GM21447 (cell line): ENCODE measurements at regions not wholly inside any gene's neighbourhood (a gene's known extent, or its start where the extent isn't known, plus 50 kb on each side); places are given as distances from the start of the nearest gene placed in this dataset.
"Not testable (repeated sequence)": the region's sequence is repeated elsewhere in the genome, so short reads cannot be mapped to it uniquely, and the experiment has no call there.

Source experiments
- ATAC-seq: cut with Tn5 transposase; IDR thresholded peaks from one replicate; pipeline ENCODE4 v1.9.1; 2021; ENCODE audit not compliant: unreplicated experiment

DNA sequence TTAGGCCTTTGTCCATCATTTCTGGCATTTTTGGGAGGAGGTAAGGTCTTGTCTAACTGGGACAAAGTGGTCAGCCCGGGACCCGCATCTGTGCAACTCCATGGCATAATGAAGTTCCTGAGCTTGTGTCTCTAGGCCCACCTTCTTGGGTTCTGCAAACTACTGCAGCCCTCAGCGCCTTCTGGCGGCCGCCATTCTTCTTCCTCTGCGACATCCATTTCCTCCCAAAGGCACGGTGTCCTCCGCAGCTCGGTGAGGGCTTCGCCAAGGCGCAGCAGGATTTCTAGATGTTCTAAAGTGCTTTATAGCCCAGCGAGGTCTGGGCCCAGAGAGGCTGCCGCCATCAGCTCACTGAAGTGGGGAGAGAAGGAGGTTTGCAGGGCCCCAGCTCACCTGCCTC, 134.4 kb upstream of the OR4E1 start:
- ATAC-seq, result no peak

DNA sequence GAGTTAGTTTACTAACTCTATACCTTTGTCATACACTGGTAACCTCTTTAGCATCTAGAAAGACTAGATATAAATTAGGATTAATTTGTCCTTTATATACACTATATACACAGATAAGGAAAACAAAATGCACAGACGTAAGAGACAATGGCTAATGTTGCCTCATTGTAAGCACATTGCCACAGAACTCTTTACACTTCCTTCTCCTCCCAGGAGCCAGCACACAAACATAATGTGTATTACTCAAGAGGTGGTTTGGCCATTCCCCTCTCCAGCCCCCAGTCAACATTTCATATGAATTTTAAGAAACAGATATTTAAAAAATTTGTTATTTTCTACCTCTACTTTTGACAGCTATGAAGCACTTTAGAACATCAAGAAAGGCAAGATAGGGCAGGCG, 131.4 kb upstream of the OR4E1 start:
- no peak for ATAC-seq

DNA sequence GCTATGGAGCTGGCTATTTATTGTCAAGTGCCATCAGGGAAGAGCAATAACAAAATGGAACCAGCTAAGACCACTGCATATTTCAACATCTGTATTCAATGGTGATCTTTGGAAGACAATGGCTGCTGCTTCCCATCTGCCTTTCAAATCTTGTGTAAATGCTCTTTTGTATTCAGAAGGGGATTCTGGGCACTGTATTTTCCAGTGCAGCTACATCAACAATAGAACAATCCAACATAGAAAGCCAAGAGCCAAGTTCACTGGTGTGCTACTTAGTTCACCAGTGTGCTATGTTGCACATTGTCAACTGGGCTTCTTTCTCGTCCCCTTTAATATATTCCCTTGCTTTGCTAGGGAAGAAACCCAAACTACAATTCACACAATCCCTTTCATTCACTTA, 128.8 kb upstream of the OR4E1 start:
- ATAC-seq, result no peak

DNA sequence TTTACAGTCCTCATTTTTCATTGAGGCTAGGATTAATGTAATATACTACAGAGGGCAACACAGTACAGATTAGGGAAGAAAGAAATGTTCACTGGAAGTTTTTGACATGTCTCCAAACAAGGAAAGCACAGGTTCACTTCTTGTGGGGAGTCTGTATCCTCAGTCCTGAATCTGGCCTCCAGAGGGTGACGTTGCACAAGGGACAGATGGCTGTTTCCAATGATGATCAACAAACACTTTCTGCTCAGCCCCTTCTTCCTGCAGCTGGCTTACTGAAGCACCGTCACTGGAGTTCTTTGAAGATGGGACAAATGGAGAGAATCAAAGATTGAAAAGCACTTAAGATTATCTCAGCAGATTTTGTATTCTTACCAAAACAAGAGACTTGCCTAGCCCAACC, 123.3 kb upstream of the OR4E1 start:
- no peak for ATAC-seq

DNA sequence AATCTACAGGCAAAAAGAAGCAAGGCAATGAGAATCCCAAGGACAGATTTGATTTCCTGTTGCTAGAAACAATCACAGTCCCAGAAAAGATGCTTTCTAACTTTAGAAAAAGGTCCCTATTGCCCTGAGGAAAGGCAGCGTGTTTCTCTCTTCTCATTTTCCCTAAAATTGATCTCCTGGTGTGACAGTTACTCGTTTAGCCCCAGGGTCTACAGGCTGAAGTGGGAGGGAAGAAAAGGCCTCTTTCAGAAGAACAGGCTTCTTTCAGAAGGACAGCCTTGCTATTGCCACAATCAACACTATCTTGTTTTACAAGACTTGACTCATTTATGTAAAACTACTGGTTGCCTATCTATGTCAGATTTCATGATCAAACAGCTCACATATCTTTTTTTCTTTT, 121.8 kb upstream of the OR4E1 start:
- ATAC-seq, result no peak

DNA sequence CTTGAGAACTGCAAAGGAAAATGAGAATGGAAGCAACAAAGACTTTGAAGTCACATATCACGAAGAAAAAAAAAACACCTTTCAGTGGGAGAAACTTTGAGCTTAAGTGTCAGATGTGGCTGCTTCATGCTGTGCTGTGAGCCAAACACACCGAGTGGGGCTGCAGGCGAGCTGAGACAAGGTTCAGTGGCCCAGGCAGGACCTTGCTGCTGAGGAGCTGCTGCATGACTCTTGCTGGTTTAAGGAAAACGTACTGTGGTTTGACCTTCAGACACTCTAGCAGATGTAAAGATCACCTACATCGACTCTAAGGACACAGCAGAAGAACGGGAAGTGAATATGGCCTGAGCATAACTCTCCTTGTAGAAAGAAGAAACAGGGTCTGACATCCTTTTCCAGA, 118.1 kb upstream of the OR4E1 start:
- no peak for ATAC-seq

DNA sequence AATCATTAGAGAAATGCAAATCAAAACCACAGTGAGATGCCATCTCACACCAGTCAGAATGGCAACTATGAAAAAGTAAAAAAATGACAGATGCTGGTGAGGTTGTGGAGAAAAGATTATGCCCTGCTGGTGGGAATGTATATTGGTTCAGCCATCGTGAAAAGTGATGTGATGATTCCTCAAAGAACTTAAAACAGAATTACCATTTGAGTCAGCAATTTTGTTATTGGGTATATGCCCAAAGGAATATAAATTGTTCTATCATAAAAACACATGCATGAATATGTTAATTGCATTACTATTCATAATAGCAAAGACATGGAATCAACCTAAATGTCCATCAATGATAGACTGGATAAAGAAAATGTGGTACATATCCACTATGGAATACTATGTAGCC, 115.1 kb upstream of the OR4E1 start:
- ATAC-seq, result not testable (repeated sequence)

DNA sequence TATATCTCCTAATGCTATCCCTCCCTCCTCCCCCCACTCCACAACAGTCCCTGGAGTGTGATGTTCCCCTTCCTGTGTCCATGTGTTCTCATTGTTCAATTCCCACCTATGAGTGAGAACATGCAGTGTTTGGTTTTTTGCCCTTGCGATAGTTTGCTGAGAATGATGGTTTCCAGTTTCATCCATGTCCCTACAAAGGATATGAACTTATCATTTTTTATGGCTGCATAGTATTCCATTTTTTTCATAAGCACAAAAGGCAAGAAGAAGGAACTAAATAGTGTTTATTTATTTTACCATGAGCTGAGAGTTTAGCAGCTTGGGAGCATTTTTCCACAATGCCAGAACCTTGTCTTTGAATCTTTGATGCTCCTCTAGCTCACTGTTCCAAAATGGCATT, 113.6 kb upstream of the OR4E1 start:
- not testable (repeated sequence) for ATAC-seq

DNA sequence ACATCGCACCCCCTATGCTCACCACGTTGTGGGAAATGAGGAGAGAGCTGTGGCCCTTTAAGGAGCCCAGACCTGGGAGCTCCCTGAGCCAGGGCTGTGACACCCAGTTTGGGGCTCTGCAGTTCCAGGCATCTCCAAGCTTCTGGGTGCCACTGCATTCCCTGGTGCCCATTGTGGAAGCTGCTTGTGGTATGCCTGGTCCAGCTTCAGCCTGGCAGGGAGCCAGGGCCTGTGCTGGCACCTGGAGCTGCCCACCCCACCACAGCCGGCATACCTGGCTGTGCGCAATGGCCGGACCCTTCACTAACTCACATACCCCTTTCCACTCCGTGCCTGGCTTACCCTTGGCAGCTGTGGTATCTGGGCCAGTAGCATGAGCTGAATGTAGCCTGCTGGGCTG, 107.9 kb upstream of the OR4E1 start:
- no peak for ATAC-seq

DNA sequence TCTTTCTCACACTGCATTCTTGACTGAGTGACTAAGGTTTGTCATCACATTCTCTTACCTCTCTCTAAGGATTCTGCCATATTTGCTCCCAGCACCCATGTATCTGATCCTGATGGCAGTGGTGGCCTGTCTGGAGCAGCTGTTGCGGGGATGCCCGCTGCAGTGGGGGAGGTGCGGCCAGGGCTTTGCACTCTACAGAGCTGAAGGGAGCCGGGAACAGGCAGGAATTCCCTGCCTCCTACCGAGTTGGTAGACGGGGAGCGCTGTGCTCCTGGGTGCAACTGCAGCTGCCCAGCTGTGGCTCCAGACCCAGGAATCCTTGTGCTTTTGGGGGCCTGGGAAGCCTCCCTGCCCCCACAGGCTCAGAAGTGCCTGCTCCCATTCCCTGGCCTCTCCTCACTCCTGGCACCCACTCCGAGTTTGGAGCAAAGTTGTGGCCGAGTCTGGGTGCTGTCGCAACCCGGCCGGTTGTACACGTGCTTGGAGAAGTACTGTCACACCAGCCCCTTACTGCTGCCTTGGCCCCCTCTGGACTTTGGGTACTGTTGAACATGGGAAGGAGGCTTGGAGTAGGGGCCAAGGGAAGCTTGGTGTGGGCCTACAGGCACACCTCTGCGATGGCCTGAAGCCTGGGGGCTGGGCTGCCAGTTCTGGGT, 106.9 kb upstream of the OR4E1 start:
- no peak for ATAC-seq

DNA sequence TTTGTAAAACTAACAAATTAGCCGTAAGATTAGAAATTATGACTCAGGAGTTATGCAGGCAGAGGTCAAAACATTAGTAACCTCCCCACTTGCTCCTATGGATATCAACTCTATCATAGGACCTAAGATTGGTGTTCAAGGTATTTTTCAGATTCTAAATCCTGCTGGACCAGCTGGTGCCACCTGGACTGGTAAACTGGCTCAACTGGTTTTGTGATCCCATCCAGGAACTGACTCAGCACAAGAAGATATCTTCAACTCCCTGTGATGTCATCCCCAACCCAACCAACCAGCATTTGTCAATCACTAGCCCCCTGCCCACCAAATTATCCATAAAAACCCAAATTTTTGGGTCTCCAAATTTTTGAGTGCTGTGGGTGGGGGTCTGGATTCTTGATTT, 98.1 kb upstream of the OR4E1 start:
- ATAC-seq, result no peak

DNA sequence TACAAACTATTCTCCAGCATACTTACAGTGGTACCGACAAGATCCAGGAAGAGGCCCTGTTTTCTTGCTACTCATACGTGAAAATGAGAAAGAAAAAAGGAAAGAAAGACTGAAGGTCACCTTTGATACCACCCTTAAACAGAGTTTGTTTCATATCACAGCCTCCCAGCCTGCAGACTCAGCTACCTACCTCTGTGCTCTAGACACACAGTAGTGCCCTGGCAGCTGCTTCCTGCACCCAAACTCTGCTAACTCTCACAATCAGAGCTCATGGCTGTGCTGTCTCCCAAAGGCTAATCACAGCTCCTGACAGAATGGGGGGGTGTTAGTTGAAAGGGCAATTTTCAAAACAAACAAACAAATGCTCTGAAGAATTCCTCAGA, 95.2 kb upstream of the OR4E1 start:
- no peak for ATAC-seq

DNA sequence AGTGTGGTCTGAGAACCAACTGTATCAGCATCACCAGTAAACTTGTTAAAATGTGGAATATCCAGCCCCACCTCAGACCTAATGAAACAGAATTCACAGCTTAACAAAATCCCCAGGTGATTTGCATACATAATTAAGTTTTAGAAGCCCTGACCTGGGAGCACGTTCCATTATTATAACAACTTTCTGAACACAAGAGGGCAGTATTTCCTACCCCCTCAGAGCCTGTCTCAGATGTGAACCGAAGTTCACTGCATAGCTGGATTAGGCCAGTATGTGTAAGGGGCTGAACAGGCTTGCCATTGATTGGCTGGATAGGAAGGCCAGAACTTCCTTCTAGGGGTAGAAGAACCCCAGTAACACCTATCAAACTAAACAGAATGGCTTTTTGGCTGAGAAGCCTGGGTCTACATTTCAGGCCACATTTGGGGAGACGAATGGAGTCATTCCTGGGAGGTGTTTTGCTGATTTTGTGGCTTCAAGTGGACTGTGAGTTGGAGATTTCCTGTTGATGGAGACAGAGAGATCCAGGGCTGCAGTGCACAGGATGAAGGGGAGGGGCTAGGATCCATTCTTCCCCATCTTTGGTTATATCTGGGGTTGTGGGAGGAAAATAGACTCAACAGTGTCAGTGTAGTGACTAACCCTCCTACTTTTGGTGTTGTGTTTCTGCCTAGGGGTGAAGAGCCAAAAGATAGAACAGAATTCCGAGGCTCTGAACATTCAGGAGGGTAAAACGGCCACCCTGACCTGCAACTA, 94.7 kb upstream of the OR4E1 start:
- ATAC-seq, result no peak

DNA sequence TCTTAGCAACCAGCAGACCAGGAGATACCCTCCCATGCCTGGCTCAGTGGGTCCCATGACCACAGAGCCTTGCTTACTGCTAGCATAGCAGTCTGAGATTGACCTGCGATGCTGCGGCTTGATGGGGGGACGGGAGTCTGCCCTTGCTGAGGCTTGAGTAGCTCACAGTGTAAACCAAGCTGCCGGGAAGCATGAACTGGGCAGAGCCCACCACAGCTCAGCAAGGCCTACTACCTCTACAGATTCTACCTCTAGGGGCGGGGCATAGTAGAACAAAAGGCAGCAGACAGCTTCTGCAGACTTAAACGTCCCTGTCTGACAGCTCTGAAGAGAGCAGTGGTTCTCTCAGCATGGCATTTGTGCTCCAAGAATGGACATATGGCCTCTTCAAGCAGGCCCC, 86.7 kb upstream of the OR4E1 start:
- not testable (repeated sequence) for ATAC-seq

DNA sequence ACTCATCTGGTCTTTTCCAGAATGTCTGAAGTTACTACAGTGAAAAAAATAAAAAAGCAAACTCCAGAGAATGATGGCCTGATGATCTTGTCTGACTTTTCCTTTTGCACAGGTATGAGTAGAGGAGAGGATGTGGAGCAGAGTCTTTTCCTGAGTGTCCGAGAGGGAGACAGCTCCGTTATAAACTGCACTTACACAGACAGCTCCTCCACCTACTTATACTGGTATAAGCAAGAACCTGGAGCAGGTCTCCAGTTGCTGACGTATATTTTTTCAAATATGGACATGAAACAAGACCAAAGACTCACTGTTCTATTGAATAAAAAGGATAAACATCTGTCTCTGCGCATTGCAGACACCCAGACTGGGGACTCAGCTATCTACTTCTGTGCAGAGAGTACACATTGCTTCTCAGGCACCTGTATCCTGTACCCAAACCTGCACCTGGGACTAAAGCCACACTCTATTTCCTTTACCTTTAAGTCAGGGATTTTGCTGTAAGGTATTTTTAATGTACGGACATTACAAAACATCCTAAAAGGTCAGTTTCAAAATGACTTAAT, 75.8 kb upstream of the OR4E1 start:
- ATAC-seq, result no peak

DNA sequence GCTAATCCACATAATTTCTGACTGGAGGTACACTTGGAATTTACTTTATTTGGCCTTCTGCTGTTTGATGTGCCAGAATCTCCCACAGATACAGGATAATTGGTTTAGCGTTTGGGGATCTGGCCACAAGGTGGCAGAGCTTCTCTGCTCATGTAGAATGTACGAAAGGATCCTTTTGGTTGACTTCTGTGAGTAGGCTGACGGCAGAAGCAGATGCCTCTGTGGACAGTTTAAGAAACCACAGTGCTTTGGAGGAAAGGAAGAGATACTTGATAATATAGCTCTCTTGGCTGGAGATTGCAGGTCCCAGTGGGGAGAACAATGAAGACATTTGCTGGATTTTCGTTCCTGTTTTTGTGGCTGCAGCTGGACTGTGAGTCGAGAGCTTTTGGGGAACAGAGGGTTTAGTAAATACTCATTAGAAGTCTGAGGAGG, 75.3 kb upstream of the OR4E1 start:
- no peak for ATAC-seq

DNA sequence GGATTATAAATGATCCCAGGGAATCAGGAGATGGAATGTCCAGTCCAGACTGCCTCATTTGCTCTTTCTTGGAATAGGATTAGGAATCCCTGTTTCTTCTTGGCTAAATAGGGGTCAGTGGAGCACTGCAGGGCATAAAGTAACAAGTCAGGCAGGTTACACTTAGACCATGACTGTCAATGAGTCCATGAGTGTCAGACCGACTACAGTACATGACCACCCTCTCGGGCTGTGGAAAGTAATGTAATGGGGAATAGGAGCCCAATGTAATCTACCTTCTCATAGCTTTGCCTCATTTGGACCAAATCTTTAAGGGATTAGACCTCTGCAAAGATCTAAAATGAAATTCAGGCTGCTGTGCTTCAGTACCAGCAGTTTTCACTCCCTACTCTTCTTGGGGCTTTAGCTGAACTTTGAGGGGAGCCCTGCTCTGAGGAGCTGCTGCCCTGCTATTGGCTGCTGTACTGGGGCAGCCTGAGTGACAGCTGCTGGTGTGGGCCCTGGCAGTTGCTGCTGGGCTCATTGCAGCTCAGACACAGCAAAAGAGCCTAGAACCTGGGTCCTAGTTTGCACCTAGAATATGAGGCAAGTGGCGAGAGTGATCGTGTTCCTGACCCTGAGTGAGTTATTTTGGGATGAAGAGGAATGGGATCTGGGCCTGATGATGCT, 62.2 kb upstream of the OR4E1 start:
- ATAC-seq, result no peak

DNA sequence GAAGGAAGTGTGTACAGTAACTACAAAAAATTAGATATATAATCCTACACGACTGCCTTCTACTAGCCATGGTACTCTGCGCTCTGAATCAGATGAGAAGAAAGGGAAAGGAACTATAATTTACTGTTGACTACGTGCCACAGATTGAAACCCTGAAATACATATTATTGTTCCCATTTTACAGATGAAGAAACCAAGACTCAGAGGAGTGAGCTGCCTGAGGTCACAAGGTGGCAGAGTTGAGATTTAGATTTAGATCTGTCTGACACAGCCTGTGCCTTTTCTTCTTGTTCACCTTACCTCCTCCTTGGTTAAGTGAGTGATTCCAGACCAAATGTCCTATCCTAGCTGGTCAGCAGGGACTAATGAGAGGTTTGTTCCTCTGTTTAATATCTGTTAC, 61.6 kb upstream of the OR4E1 start:
- ATAC-seq, result no peak

DNA sequence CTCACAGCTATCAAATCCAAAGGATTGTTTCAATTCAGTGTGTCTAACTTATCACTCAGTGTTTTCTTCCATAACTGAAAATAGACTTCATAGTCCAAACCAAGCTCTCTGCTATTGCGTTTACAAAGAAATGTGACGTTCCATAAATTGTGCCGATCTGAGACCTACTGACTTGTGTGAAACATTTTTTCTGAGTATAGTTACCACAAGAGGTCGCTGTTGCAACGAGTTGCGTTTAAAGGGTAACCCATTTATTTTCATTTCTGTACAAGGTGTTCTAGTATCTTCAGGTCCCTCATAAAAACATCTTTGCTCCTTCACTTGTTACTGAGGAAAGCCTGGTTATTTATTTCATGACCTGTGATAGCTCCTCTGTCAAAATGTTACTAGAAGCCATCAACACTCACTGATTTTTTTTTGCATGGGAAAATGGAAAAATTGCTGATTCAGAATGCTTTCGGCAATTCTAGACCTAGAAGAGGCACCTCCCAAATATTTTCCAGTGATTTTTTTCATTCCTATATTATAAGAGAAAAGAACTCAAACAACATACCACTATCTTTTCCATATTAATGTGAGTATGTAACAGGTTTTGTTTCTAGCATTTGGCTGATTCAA, 60.9 kb upstream of the OR4E1 start:
- no peak for ATAC-seq

DNA sequence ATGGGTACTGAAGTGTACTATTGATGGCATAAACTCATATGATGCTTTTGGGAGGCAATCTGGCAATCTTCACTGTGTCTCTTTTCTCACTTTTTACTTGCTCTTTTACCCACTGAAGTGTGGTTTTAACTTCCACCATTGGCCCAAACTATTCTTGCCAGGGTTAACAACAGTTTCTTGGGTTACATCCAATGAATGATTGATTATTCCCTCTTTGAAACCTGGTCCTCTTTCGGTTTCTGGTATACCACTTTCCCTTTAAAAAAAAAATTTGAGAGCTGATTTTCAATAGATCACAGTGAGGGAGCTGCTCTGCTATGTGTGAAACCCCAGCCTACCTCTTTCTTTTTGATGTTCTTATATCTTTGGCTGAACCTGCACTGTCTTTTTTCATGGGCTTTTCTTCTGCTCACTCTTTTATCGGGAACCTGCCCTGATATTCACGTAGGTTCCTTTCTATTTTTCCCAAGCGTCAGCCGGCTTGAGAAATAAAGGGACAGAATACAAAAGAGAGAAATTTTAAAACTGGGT, 56.1 kb upstream of the OR4E1 start:
- no peak for ATAC-seq

DNA sequence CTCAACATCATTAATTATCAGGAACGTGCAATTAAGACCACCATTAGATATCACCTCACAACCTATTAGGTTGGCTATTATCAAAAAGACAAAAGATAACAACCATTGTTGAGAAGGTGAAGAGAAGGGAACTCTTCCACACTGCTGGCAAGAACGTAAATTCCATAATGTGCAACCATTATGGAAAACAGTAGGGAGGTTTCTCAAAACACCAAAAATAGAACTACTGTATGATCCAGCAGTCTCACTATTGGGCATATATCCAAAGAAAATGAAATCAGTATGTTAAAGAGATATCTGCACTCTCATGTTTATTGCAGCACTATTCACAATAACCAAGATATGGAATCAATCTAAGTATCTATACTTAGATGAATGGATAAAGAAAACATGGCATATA, 51.6 kb upstream of the OR4E1 start:
- no peak for ATAC-seq
